Lower leg skin (tissue), 4 donors: ENCODE measurements at regions not wholly inside any gene's neighbourhood (a gene's known extent, or its start where the extent isn't known, plus 50 kb on each side); places are given as distances from the start of the nearest gene placed in this dataset.

Experiments used
- DNase-seq, 2 donors: peaks; one replicate each; pipeline ENCODE4 v3.0.0-alpha.2; 2019; ENCODE audit warnings: low spot score in 2 of 2
- H3K4me3 ChIP-seq: fragments of 200-600 bp; sonication (generic); 2 replicates; pipeline ENCODE4 v1.5.1; 2017; ENCODE audit warnings: mild to moderate bottlenecking, low read depth; ENCODE audit not compliant: poor library complexity, severe bottlenecking
- CTCF ChIP-seq, 3 donors: fragments of 450-650 bp; IDR thresholded peaks; one replicate each; pipeline ENCODE4 v1.5.1; 2016; ENCODE audit warnings: antibody characterized with exemption in 3 of 3, mild to moderate bottlenecking in 3 of 3, moderate library complexity in 2 of 3
- POLR2A ChIP-seq, 2 donors: fragments of 450-650 bp; IDR thresholded peaks; one replicate each; pipeline ENCODE4 v1.6.1; 2016 to 2017; ENCODE audit warnings: antibody characterized with exemption in 2 of 2, mild to moderate bottlenecking in 1 of 2, moderate library complexity in 1 of 2
- WGBS, 2 donors: methylation state at CpG; one replicate each; pipeline ENCODE4 v1.1.5; 2018; 5-methylcytosine and 5-hydroxymethylcytosine counted together
- intact Hi-C: fragments of 100-400 bp; cut with DNase I; formaldehyde crosslinking; loops from one replicate; pipeline ENCODE4 v1.15.0; 2023; ENCODE audit warnings: low total_unique reads

GRCh38 chr4:13238936-13239335, 245.2 kb downstream of the RAB28 start:
- H3K4me3 ChIP-seq, result no peak overlapping the region
- TF ChIP-seq POLR2A (IDR thresholded peaks at IDR 0.05) (no peak), CTCF (IDR thresholded peaks at IDR 0.05) (no peak)
- WGBS, 2 donors, result 67 to 89% methylated on average over 2 of the region's 2 CpGs
- intact Hi-C loops, result no loop called here
- DNase-seq, result no peak

- intact Hi-C loops, result no loop called here
- DNase-seq, result no peak
- no peak for TF ChIP-seq POLR2A (IDR thresholded peaks at IDR 0.05)
- TF ChIP-seq CTCF (IDR thresholded peaks at IDR 0.05), result no peak
- 93 to 94% methylated on average over 4 of the region's 4 CpGs for WGBS, 2 donors
- no peak overlapping the region for H3K4me3 ChIP-seq
Measured at GRCh38 chr4:13236485-13236884, 247.7 kb downstream of the RAB28 start.

- 88 to 89% methylated on average over 1 of the region's 1 CpG for WGBS, 2 donors
- DNase-seq, result no peak
- no peak overlapping the region for H3K4me3 ChIP-seq
- intact Hi-C loops, result no loop called here
- no peak for TF ChIP-seq POLR2A (IDR thresholded peaks at IDR 0.05)
- no peak for TF ChIP-seq CTCF (IDR thresholded peaks at IDR 0.05)
Measured at GRCh38 chr4:13233755-13234154, 250.4 kb downstream of the RAB28 start.

GRCh38 chr4:13219971-13220370, 264.2 kb downstream of the RAB28 start:
- no peak overlapping the region for H3K4me3 ChIP-seq
- WGBS, 2 donors, result 74 to 87% methylated on average over 4 of the region's 4 CpGs
- DNase-seq, result no peak
- intact Hi-C loops, result no loop called here
- TF ChIP-seq CTCF (IDR thresholded peaks at IDR 0.05) (no peak), POLR2A (IDR thresholded peaks at IDR 0.05) (no peak)

GRCh38 chr4:13218326-13218958, 265.7 kb downstream of the RAB28 start:
- WGBS, 2 donors, result 58 to 62% methylated on average over 4 of the region's 4 CpGs

More at GRCh38 chr4:13218326-13218958, 265.7 kb downstream of the RAB28 start:
- H3K4me3 ChIP-seq, result no peak overlapping the region
- intact Hi-C loops, result no loop called here
- TF ChIP-seq CTCF (IDR thresholded peaks at IDR 0.05) (no peak), POLR2A (IDR thresholded peaks at IDR 0.05) (no peak)
- DNase-seq, result no peak
